Keratinocyte (primary cell): ENCODE measurements at regions not wholly inside any gene's neighbourhood (a gene's known extent, or its start where the extent isn't known, plus 50 kb on each side); places are given as distances from the start of the nearest gene placed in this dataset.

Experiments used
- EZH2 ChIP-seq: IDR thresholded peaks from one replicate; pipeline ENCODE4 v1.6.1; 2012; ENCODE audit warnings: inconsistent platforms, mild to moderate bottlenecking, low read length, moderate library complexity
- TF ChIP-seq, protein P1 (sequence below), 3 experiments: IDR thresholded peaks in 1 of 3; conservative IDR thresholded peaks in 1 of 3; optimal IDR thresholded peaks in 1 of 3; 2 replicates in 2 of 3; 3 replicates in 1 of 3; pipeline versions ENCODE3 to v1.5.1; 2011; ENCODE audit warnings: low read length in 3 of 3, mild to moderate bottlenecking in 3 of 3, moderate library complexity in 2 of 3, control low read depth in 1 of 3, inconsistent platforms in 1 of 3; ENCODE audit not compliant: insufficient read depth in 2 of 3; ENCODE audit errors: extremely low read depth in 1 of 3

DNA sequence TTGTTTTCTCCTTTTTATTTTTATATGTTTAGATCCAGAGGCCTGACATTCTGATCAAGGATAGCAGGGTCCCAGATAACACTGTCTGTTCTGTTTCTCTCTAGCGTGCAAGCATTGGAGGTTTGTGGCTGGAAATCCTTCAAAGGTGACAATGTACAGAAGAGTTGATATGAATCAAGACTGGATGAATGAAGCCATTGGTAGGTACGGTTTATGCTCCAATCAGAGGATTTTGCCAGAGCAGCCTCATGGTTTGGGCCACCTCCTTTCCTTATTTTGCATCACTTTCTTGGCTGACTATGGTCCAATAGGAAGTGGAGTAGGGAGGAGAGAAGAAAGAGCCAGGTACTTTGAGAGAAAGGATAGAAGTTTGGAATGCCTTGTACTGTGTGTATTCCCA, 484.8 kb upstream of the JAG1 start:
- no peak for TF ChIP-seq EZH2
- TF ChIP-seq, protein P1, sequence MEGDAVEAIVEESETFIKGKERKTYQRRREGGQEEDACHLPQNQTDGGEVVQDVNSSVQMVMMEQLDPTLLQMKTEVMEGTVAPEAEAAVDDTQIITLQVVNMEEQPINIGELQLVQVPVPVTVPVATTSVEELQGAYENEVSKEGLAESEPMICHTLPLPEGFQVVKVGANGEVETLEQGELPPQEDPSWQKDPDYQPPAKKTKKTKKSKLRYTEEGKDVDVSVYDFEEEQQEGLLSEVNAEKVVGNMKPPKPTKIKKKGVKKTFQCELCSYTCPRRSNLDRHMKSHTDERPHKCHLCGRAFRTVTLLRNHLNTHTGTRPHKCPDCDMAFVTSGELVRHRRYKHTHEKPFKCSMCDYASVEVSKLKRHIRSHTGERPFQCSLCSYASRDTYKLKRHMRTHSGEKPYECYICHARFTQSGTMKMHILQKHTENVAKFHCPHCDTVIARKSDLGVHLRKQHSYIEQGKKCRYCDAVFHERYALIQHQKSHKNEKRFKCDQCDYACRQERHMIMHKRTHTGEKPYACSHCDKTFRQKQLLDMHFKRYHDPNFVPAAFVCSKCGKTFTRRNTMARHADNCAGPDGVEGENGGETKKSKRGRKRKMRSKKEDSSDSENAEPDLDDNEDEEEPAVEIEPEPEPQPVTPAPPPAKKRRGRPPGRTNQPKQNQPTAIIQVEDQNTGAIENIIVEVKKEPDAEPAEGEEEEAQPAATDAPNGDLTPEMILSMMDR (optimal IDR thresholded peaks at IDR 0.05 in 1 of 3, IDR thresholded peaks at IDR 0.05 in 1 of 3, conservative IDR thresholded peaks at IDR 0.05 in 1 of 3; ENCODE audit: extremely low read depth in 1 of 3, insufficient read depth in 2 of 3, low read length in 3 of 3): no peak
